ENCODE measurements at regions not wholly inside any gene's neighbourhood (a gene's known extent, or its start where the extent isn't known, plus 50 kb on each side); places are given as distances from the start of the nearest gene placed in this dataset.

- TF ChIP-seq ZNF462 (CRISPR knock-in tag; IDR thresholded peaks at IDR 0.05) (no peak), NANOG (IDR thresholded peaks at IDR 0.05; ENCODE audit: borderline replicate concordance) (no peak)
Observed at GRCh38 chr13:84812789-84813188, 930.5 kb upstream of the SLITRK1 start (continued).

- DNase-seq (ENCODE audit: low spot score) (no peak), ATAC-seq (no peak)
- Mint-ChIP-seq H3K4me1 (peaks cover 17% of the 10 kb centered on the region), H3K9me3 (no peaks in the 10 kb centered on the region), H3K36me3 (ENCODE audit: low read depth) (no peaks in the 10 kb centered on the region), H3K27me3 (ENCODE audit: insufficient read depth, low read depth, poor library complexity) (no peaks in the 10 kb centered on the region), H3K27ac (no peak overlapping the region; the same call in 1 of the 2 replicates), H3K4me3 (no peak overlapping the region)
- Histone ChIP-seq H3K4me1 (ENCODE audit: insufficient read depth) (peaks cover 4% of the 10 kb centered on the region; the same call in 1 of the 2 replicates), H3K4me2 (no peak overlapping the region), H3K27ac (ENCODE audit: low read depth) (no peak overlapping the region), H3K9me2 (ENCODE audit: insufficient read depth) (no peaks in the 10 kb centered on the region), H3F3A (replicated peaks; ENCODE audit: low read depth) (no peaks in the 10 kb centered on the region), H3K36me3 (ENCODE audit: insufficient read depth) (no peaks in the 10 kb centered on the region), H2AFZ (no peak overlapping the region), H3K27me3 (ENCODE audit: insufficient read depth) (no peaks in the 10 kb centered on the region), H4K20me1 (replicated peaks; ENCODE audit: insufficient read depth) (no peaks in the 10 kb centered on the region), H3K79me2 (replicated peaks; ENCODE audit: insufficient read depth) (no peaks in the 10 kb centered on the region), H3K4me3 (no peak overlapping the region)
- TF ChIP-seq CREB1 (CRISPR knock-in tag; IDR thresholded peaks at IDR 0.05; ENCODE audit: low read depth) (no peak), NANOG (IDR thresholded peaks at IDR 0.05; ENCODE audit: borderline replicate concordance) (no peak), STAT1 (IDR thresholded peaks at IDR 0.05; ENCODE audit: unreplicated experiment) (no peak), ETS1 (IDR thresholded peaks at IDR 0.05) (no peak), ZNF114 (CRISPR knock-in tag; IDR thresholded peaks at IDR 0.05) (no peak), CTCF (conservative IDR thresholded peaks at IDR 0.05; ENCODE audit: low read depth in 2 of 2) (peak in 1 of 2 experiments; percentile 56; a peak in 2 of 4 replicates), REST (IDR thresholded peaks at IDR 0.05; ENCODE audit: unreplicated experiment) (no peak), EZH2 (IDR thresholded peaks at IDR 0.05; ENCODE audit: low read depth, unreplicated experiment) (no peak)
Observed at GRCh38 chr13:84812078-84812477, 929.8 kb upstream of the SLITRK1 start.
